IMR-90 (cell line): ENCODE measurements at regions not wholly inside any gene's neighbourhood (a gene's known extent, or its start where the extent isn't known, plus 50 kb on each side); places are given as distances from the start of the nearest gene placed in this dataset.

ENCODE experiments used
- ATAC-seq: fragments of 200-7000 bp; cut with Tn5 transposase; 2 replicates; pipeline ENCODE4 v1.9.1; 2020; ENCODE audit warnings: low read depth, mild to moderate bottlenecking, moderate library complexity
- BruUV-seq: library from RNA; stranded (reverse); fragments of 400-500 nt; replicated peaks from 2 replicates; lab custom pipeline; 2021; lab: Mats Ljungman, UMichigan
- CTCF ChIA-PET: fragments of 300-600 bp; formaldehyde crosslinking; extraction: SDS; loops from one replicate; lab custom pipeline; 2021; ENCODE audit warnings: antibody characterized with exemption; lab: Yijun Ruan, JAX
- POLR2A ChIA-PET: fragments of 300-600 bp; sonication (Branson Sonifier 250); formaldehyde crosslinking; loops from one replicate; lab custom pipeline; 2022; ENCODE audit warnings: antibody characterized with exemption; ENCODE audit not compliant: unreplicated experiment; lab: Charles Lee
- DNase-seq: peaks from one replicate; pipeline ENCODE4 v3.0.0; 2013
- H2AFZ ChIP-seq: replicated peaks from 2 replicates; pipeline ENCODE3; 2013; ENCODE audit warnings: low read length, mild to moderate bottlenecking; ENCODE audit not compliant: poor library complexity
- H2AK5ac ChIP-seq: 2 replicates; pipeline ENCODE4 v1.6.1; 2013; ENCODE audit warnings: low read depth, low read length, inconsistent platforms
- H2AK9ac ChIP-seq: replicated peaks from 2 replicates; pipeline ENCODE3; 2013; ENCODE audit warnings: mild to moderate bottlenecking, low read depth, low read length, moderate library complexity; ENCODE audit not compliant: poor library complexity
- H2BK120ac ChIP-seq: 2 replicates; pipeline ENCODE4 v1.6.1; 2013; ENCODE audit warnings: low read depth, low read length, inconsistent platforms
- H2BK15ac ChIP-seq: 3 replicates; pipeline ENCODE4 v1.6.1; 2013; ENCODE audit warnings: low read depth, low read length, inconsistent platforms
- H2BK20ac ChIP-seq: 2 replicates; pipeline ENCODE4 v1.6.1; 2013; ENCODE audit warnings: low read depth, mild to moderate bottlenecking, inconsistent platforms, low read length, moderate library complexity
- H2BK5ac ChIP-seq: 2 replicates; pipeline ENCODE4 v1.6.1; 2013; ENCODE audit warnings: mild to moderate bottlenecking, low read depth, low read length, inconsistent platforms; ENCODE audit not compliant: poor library complexity, severe bottlenecking
- H3K14ac ChIP-seq: replicated peaks from 2 replicates; pipeline ENCODE4 v1.6.1; 2013; ENCODE audit warnings: low read depth, low read length, inconsistent platforms
- H3K18ac ChIP-seq: 2 replicates; pipeline ENCODE4 v1.6.1; 2013; ENCODE audit warnings: low read depth, low read length, control low read depth
- H3K23ac ChIP-seq: 2 replicates; pipeline ENCODE4 v1.6.1; 2013; ENCODE audit warnings: low read depth, low read length, inconsistent platforms
- H3K27ac ChIP-seq: 2 replicates; pipeline ENCODE4 v1.5.1; 2013; ENCODE audit warnings: mild to moderate bottlenecking, control low read depth, low read length; ENCODE audit not compliant: insufficient read depth
- H3K27me3 ChIP-seq: 2 replicates; pipeline ENCODE4 v1.6.1; 2013; ENCODE audit warnings: low read length; ENCODE audit not compliant: control insufficient read depth, insufficient read depth
- H3K36me3 ChIP-seq: 2 replicates; pipeline ENCODE4 v1.6.1; 2013; ENCODE audit warnings: low read length, mixed read lengths; ENCODE audit not compliant: control insufficient read depth, insufficient read depth
- H3K4ac ChIP-seq: 2 replicates; pipeline ENCODE4 v1.6.1; 2013; ENCODE audit warnings: low read depth, low read length, inconsistent platforms
- H3K4me1 ChIP-seq: 2 replicates; pipeline ENCODE4 v1.6.1; 2013; ENCODE audit warnings: low read length, mixed read lengths; ENCODE audit not compliant: control insufficient read depth, insufficient read depth
- H3K4me2 ChIP-seq: 2 replicates; pipeline ENCODE4 v1.6.1; 2013; ENCODE audit warnings: low read depth, mild to moderate bottlenecking, control low read depth, low read length, moderate library complexity
- H3K4me3 ChIP-seq: 2 replicates; pipeline ENCODE4 v1.5.1; 2013; ENCODE audit warnings: low read depth, mild to moderate bottlenecking, control low read depth, low read length, moderate library complexity; ENCODE audit not compliant: insufficient read depth
- H3K56ac ChIP-seq: 2 replicates; pipeline ENCODE4 v1.6.1; 2013; ENCODE audit warnings: low read length, inconsistent platforms; ENCODE audit not compliant: insufficient read depth; ENCODE audit errors: extremely low read depth
- H3K79me1 ChIP-seq, 2 experiments: 2 replicates each; pipeline ENCODE4 v1.6.1; 2013; ENCODE audit warnings: low read length in 2 of 2, inconsistent platforms in 1 of 2, low read depth in 1 of 2
- H3K9ac ChIP-seq: 2 replicates; pipeline ENCODE4 v1.6.1; 2013; ENCODE audit warnings: low read depth, low read length, control low read depth
- H3K9me1 ChIP-seq: 2 replicates; pipeline ENCODE4 v1.6.1; 2013; ENCODE audit warnings: low read length, inconsistent platforms; ENCODE audit not compliant: insufficient read depth
- H3K9me3 ChIP-seq: 2 replicates; pipeline ENCODE4 v1.6.1; 2013; ENCODE audit warnings: low read length; ENCODE audit not compliant: control insufficient read depth, insufficient read depth
- H4K20me1 ChIP-seq: 2 replicates; pipeline ENCODE4 v1.6.1; 2013; ENCODE audit warnings: low read length, inconsistent platforms; ENCODE audit not compliant: insufficient read depth
- H4K5ac ChIP-seq: 2 replicates; pipeline ENCODE4 v1.6.1; 2013; ENCODE audit warnings: mild to moderate bottlenecking, low read depth, low read length, control low read depth
- H4K8ac ChIP-seq, 2 experiments: 2 replicates each; pipeline ENCODE4 v1.6.1; 2013; ENCODE audit warnings: low read depth in 2 of 2, low read length in 2 of 2, control low read depth in 1 of 2, inconsistent platforms in 1 of 2
- H4K91ac ChIP-seq: 2 replicates; pipeline ENCODE4 v1.6.1; 2013; ENCODE audit warnings: low read depth, low read length, inconsistent platforms; ENCODE audit not compliant: insufficient read depth
- CEBPB ChIP-seq: IDR thresholded peaks from 2 replicates; pipeline ENCODE4 v1.6.1; 2012; ENCODE audit warnings: low read depth, low read length, improper control_type of control experiment
- SMC3 ChIP-seq: fragments of 150-350 bp; IDR thresholded peaks from 2 replicates; pipeline ENCODE4 v1.6.1; 2016; ENCODE audit warnings: low read depth, mild to moderate bottlenecking, antibody characterized with exemption, low read length, moderate library complexity
- WGBS, 2 experiments: methylation state at CpG; one replicate each; pipeline versions ENCODE4 v1.1.5 to v1.1.7; 2013; ENCODE audit warnings: missing lambda C conversion rate in 2 of 2; ENCODE audit not compliant: insufficient read length in 1 of 2; ENCODE audit errors: extremely low coverage in 2 of 2; 5-methylcytosine and 5-hydroxymethylcytosine counted together
- dilution Hi-C: fragments of 300-500 bp; cut with HindIII; formaldehyde crosslinking; loops from one replicate; pipeline ENCODE4 v1.14.3; 2018; ENCODE audit warnings: low sequenced_read_pairs; ENCODE audit not compliant: unreplicated experiment
- in situ Hi-C: fragments of 300-500 bp; cut with MboI; formaldehyde crosslinking; loops from 3 replicates; pipeline ENCODE4 v1.14.3; 2019; ENCODE audit warnings: low sequenced_read_pairs, inconsistent platforms, mixed read lengths
- intact Hi-C: fragments of 100-400 bp; cut with micrococcal nuclease; formaldehyde crosslinking; loops from 2 replicates; pipeline ENCODE4 v1.10.0; 2022

GRCh38 chr13:107266657-107267056 lies 698.7 kb upstream of the ARGLU1 start:
- Histone ChIP-seq H2AK9ac (no peak overlapping the region), H3K4ac (peak overlapping the region; percentile 26; the same call in 1 of the 2 replicates), H3K4me2 (no peak overlapping the region), H3K36me3 (no peaks in the 10 kb centered on the region), H3K23ac (no peak overlapping the region), H2BK15ac (peak overlapping the region; percentile 59; the same call in 1 of the 3 replicates), H2BK120ac (peak overlapping the region; percentile 32; the same call in 1 of the 2 replicates), H4K8ac (peak overlapping the region in 1 of 2 experiments; percentile 26; a peak in 1 of 4 replicates), H2BK5ac (no peak overlapping the region), H3K27ac (no peak overlapping the region), H3K79me1 (peaks cover 12 to 30% of the 10 kb centered on the region in 2 experiments), H3K9me1 (no peaks in the 10 kb centered on the region), H2AK5ac (peak overlapping the region; percentile 48; the same call in 1 of the 2 replicates), H3K9ac (no peak overlapping the region), H4K20me1 (no peaks in the 10 kb centered on the region), H3K9me3 (no peaks in the 10 kb centered on the region), H3K56ac (no peak overlapping the region), H3K4me1 (peaks cover 5% of the 10 kb centered on the region; the same call in 1 of the 2 replicates), H3K4me3 (no peak overlapping the region), H4K5ac (peak overlapping the region; percentile 16; the same call in 1 of the 2 replicates), H3K18ac (peak overlapping the region; percentile 42; the same call in 1 of the 2 replicates), H3K14ac (peak overlapping the region; percentile 10), H3K27me3 (no peaks in the 10 kb centered on the region), H2AFZ (no peak overlapping the region), H2BK20ac (no peak overlapping the region), H4K91ac (0 out of 2 replicates have a peak overlapping the region, but pooled peaks have one; percentile 5)
- ChIA-PET POLR2A (no interaction called here), CTCF (no interaction called here)
- dilution Hi-C loops: no loop called here
- in situ Hi-C loops: no loop called here
- BruUV-seq: no TSS peak
- WGBS, 2 experiments: 83% methylated on average over 1 of the region's 1 CpG; no CpG with 5 or more reads in 1 of the 2 experiments
- ATAC-seq: no peak
- no peak for DNase-seq
- intact Hi-C loops: no loop called here
- TF ChIP-seq SMC3 (no peak), CEBPB (peak; percentile 67; the same call in 1 of the 2 replicates)
